ENCODE measurements at regions not wholly inside any gene's neighbourhood (a gene's known extent, or its start where the extent isn't known, plus 50 kb on each side); places are given as distances from the start of the nearest gene placed in this dataset.

GRCh38 chr1:55418208-55419000, 203.2 kb upstream of the USP24 start:
- DNase-seq, result no peak

GRCh38 chr1:55416164-55416842, 201.1 kb upstream of the USP24 start:
- no peak for DNase-seq

- DNase-seq, result no peak
Observed at GRCh38 chr1:55413286-55413685, 198.1 kb upstream of the USP24 start.

GRCh38 chr1:55412060-55412459, 196.9 kb upstream of the USP24 start:
- no peak for DNase-seq

GRCh38 chr1:55402671-55403464, 187.7 kb upstream of the USP24 start:
- no peak for DNase-seq

- DNase-seq, result no peak
Observed at GRCh38 chr1:55402142-55402541, 187.0 kb upstream of the USP24 start.

- DNase-seq, result no peak
Observed at GRCh38 chr1:55400508-55400907, 185.3 kb upstream of the USP24 start.

- no peak for DNase-seq
Observed at GRCh38 chr1:55399346-55399745, 184.2 kb upstream of the USP24 start.

GRCh38 chr1:55396381-55396891, 181.3 kb upstream of the USP24 start:
- DNase-seq, result no peak

- DNase-seq, result no peak
Observed at GRCh38 chr1:55388960-55389359, 173.8 kb upstream of the USP24 start.

- no peak for DNase-seq
Observed at GRCh38 chr1:55387145-55387544, 172.0 kb upstream of the USP24 start.

- no peak for DNase-seq
Observed at GRCh38 chr1:55386456-55386855, 171.3 kb upstream of the USP24 start.

- no peak for DNase-seq
Observed at GRCh38 chr1:55385402-55386018, 170.3 kb upstream of the USP24 start.

GRCh38 chr1:55384637-55385036, 169.5 kb upstream of the USP24 start:
- DNase-seq, result no peak

- no peak for DNase-seq
Observed at GRCh38 chr1:55382806-55383305, 167.7 kb upstream of the USP24 start.

GRCh38 chr1:55381983-55382382, 166.8 kb upstream of the USP24 start:
- no peak for DNase-seq

- DNase-seq, result no peak
Observed at GRCh38 chr1:55381491-55381890, 166.3 kb upstream of the USP24 start.

- no peak for DNase-seq
Observed at GRCh38 chr1:55380355-55380970, 165.3 kb upstream of the USP24 start.

GRCh38 chr1:55378582-55378981, 163.4 kb upstream of the USP24 start:
- no peak for DNase-seq

- no peak for DNase-seq
Observed at GRCh38 chr1:55376897-55377296, 161.7 kb upstream of the USP24 start.

- no peak for DNase-seq
Observed at GRCh38 chr1:55375617-55376258, 160.6 kb upstream of the USP24 start.

Measured in NK-92 treated with Interleukin-12 subunit alpha and Interleukin-12 subunit beta, amount 100 ng/mL, for 24 hours (cell line).